Left ventricle myocardium inferior (tissue), 1 donor: ENCODE measurements at regions not wholly inside any gene's neighbourhood (a gene's known extent, or its start where the extent isn't known, plus 50 kb on each side); places are given as distances from the start of the nearest gene placed in this dataset.

ENCODE experiments used
- DNase-seq: peaks from one replicate; pipeline ENCODE4 v3.0.0-alpha.2; 2020
- H3K27ac ChIP-seq: fragments of 200-600 bp; replicated peaks from 2 replicates; pipeline ENCODE4 v1.8.0; 2021
- H3K27me3 ChIP-seq: fragments of 200-600 bp; 2 replicates; pipeline ENCODE4 v1.8.0; 2021; ENCODE audit warnings: low read depth
- H3K36me3 ChIP-seq: fragments of 200-600 bp; 2 replicates; pipeline ENCODE4 v1.8.0; 2021
- H3K4me1 ChIP-seq: fragments of 200-600 bp; 2 replicates; pipeline ENCODE4 v1.8.0; 2021
- H3K4me3 ChIP-seq: fragments of 200-600 bp; 2 replicates; pipeline ENCODE4 v1.8.0; 2021; ENCODE audit warnings: mild to moderate bottlenecking, moderate library complexity
- H3K9me3 ChIP-seq: fragments of 200-600 bp; replicated peaks from 2 replicates; pipeline ENCODE4 v1.8.0; 2021
- CTCF ChIP-seq: fragments of 200-600 bp; IDR thresholded peaks from 2 replicates; pipeline ENCODE4 v1.8.0; 2021; ENCODE audit warnings: antibody characterized with exemption, mild to moderate bottlenecking, borderline replicate concordance
- intact Hi-C: fragments of 100-400 bp; cut with micrococcal nuclease; formaldehyde crosslinking; loops from one replicate; pipeline ENCODE4 v1.11.0; 2022
- donor health status: DM: no; HTN: yes; CAD: no; lungs with severe emphysema.

- H3K27ac ChIP-seq, result no peak overlapping the region
- H3K4me3 ChIP-seq, result no peak overlapping the region
- no peak for TF ChIP-seq CTCF
- no peaks in the 10 kb centered on the region for H3K9me3 ChIP-seq
- H3K4me1 ChIP-seq, result peaks cover 7% of the 10 kb centered on the region
- intact Hi-C loops, result no loop called here
- no peak for DNase-seq
- peaks cover 21% of the 10 kb centered on the region for H3K27me3 ChIP-seq
- no peaks in the 10 kb centered on the region for H3K36me3 ChIP-seq
Observed at GRCh38 chr10:22481687-22482539, 136.6 kb downstream of the SPAG6 start.

DNA sequence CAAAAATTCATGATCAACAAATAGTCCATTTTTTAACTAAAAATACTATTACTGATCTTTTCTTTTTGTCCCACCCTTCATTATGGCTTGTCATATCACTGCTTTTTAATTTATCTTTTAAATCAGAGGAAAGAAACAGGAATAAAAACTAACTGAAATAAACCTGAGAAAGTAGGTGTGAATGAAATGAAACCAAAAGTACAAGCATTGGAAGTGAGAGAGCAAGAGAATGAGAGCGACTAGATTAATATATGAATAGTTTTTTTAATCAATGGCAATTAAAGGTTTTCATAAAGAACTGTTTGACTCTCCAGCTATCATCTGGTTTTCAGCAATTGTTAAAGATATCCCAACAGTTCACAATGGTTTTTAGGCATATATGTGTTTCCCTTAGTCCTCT lies 137.8 kb downstream of the SPAG6 start:
- DNase-seq, result no peak
- intact Hi-C loops, result no loop called here
- Histone ChIP-seq H3K27ac (no peak overlapping the region), H3K9me3 (no peaks in the 10 kb centered on the region), H3K27me3 (peaks cover 14% of the 10 kb centered on the region), H3K36me3 (no peaks in the 10 kb centered on the region), H3K4me3 (no peak overlapping the region), H3K4me1 (no peaks in the 10 kb centered on the region)
- no peak for TF ChIP-seq CTCF
